GM10266 (cell line): ENCODE measurements at regions not wholly inside any gene's neighbourhood (a gene's known extent, or its start where the extent isn't known, plus 50 kb on each side); places are given as distances from the start of the nearest gene placed in this dataset.

ENCODE experiments used
- DNase-seq: peaks from one replicate; pipeline ENCODE4 v3.0.0; 2012; ENCODE audit errors: extremely low spot score
- TF ChIP-seq, protein P1 (sequence below): IDR thresholded peaks from 2 replicates; pipeline ENCODE4 v1.5.1; 2012; ENCODE audit warnings: mild to moderate bottlenecking, low read depth; ENCODE audit not compliant: control insufficient read depth, insufficient read depth; ENCODE audit errors: missing control alignments

DNA sequence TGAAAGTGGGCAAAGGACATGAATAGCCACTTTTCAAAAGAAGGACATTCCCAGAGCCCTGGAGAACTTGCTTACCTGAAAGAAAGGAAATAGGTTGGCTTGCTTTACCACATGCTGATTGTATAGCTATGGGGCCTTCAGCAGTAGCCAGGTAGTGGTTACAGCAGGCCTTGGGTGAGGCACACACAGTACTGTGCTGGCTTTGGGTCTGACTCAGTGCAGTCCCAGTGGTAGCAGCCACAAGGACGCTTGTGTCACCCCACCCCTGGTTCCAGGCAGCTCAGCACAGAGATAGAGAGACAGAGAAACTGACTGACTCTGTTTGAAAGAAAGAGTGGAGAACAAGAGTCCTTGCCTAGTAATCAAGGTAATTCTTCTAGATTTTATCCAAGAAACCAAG is 201.0 kb upstream of the EYS start:
- TF ChIP-seq, protein P1, sequence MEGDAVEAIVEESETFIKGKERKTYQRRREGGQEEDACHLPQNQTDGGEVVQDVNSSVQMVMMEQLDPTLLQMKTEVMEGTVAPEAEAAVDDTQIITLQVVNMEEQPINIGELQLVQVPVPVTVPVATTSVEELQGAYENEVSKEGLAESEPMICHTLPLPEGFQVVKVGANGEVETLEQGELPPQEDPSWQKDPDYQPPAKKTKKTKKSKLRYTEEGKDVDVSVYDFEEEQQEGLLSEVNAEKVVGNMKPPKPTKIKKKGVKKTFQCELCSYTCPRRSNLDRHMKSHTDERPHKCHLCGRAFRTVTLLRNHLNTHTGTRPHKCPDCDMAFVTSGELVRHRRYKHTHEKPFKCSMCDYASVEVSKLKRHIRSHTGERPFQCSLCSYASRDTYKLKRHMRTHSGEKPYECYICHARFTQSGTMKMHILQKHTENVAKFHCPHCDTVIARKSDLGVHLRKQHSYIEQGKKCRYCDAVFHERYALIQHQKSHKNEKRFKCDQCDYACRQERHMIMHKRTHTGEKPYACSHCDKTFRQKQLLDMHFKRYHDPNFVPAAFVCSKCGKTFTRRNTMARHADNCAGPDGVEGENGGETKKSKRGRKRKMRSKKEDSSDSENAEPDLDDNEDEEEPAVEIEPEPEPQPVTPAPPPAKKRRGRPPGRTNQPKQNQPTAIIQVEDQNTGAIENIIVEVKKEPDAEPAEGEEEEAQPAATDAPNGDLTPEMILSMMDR = no peak
- no peak for DNase-seq

DNA sequence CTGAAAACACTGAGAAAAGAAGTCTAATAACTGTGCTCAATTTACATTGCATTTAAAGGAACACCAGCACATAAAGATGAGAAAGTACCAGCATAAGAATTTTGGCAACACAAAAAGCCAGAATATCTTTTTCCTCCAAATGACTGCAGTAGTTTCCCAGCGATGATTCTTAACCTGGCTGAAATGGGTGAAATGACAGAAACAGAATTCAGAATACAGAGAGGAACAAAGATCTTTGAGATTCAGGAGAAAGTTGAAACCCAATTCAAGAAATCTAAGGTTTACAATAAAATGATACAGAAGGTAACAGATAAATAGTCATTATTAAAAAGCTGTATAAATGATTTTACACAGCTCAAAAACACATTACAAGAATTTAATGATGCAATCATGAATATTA is 197.0 kb upstream of the EYS start:
- DNase-seq = no peak
- TF ChIP-seq, protein P1 = no peak

DNA sequence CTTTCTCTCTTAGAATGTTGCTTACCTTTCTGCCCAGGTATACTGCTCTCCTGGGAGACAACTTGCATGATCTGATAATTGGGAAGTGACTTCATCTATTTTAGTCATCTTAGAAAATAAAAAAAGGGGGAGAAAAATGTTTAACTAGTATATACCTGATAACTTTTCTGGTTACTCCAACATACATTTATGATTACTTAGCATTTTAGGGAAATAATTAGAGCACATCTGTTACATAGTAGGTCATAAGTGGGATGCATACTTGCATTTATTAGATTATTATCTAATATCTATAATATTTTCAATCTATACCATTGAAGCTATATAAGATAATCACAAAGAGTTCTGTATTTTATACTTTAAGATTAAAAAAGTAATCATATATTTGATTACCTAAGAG is 193.9 kb upstream of the EYS start:
- DNase-seq = no peak
- TF ChIP-seq, protein P1 = no peak

DNA sequence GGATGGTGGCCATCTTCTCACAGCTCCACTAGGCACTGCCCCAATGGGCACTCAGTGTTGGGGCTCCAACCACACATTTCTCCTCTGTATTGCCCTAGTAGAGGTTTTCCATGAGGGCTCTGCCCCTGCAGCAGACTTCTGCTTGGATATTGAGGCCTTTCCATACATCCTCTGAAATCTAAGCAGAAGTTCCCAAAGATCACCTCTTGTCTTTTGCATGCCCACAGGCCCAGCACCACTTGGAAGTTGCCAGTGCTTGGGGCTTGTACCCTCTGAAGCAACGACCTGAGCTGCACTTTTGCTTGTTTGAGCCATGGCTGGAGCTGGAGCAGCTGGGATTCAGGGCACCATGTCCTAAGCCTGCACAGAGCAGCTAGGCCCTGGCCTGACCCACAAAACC is 189.1 kb upstream of the EYS start:
- no peak for DNase-seq
- TF ChIP-seq, protein P1 = no peak

DNA sequence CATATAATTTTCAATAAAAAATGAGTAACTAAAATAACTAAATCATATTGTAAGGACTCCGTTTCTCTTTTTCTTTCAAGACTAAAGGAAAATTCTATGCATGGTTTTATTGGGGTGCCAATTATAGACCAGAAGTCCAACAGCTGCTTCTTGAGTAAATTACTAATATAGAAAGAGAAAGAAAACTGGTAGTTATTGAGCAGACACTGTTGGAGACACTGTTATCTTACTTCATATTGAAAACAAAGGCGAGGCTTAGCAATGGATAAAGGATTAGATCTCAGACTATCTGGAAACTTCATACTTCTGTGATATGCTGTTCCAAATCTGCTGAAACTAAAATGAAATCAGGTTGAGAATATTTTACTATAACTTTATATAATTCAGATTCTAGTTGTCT is 169.6 kb upstream of the EYS start:
- TF ChIP-seq, protein P1 = no peak
- no peak for DNase-seq

DNA sequence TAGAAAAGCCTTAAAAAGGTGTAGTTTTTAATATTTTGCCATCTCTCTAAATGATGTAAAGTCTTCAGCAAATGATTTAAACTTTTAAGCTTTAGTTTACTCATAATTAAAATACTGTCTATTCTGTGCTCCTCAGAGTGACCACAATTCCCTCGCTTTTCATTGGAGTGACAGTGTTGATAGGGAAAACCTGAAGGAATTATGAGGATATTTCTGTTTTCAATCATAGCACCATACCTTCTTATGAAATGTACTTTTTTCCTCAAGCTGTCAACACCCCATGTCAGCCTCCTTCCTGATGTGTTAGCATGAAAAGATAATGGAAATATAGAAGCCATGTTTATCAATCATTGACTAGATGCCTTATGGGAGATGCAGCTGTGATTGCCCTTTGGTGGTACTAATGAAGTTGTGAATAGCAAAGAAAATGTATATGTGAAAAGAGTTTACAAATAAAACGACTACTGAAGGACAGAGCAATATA is 145.4 kb upstream of the EYS start:
- TF ChIP-seq, protein P1 = no peak
- DNase-seq = no peak

DNA sequence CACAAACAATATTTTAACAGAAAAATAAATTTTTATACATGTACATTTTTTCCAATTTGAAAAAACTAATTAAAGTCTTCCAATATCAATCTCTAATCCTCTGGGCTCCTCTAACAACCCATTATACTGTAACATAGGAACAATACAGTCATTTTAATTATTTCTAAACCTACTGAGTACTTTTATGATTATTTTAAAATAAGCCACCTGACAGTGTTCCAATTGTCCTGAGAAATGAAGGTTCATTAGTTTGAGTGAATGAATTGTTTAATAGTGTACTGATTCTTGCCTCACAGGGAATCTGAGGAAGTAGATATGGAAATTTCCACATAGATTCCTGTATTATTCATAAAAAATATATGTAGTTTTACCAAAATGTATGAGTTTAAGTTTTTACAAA is 123.1 kb upstream of the EYS start:
- no peak for DNase-seq
- TF ChIP-seq, protein P1 = no peak
